ENCODE measurements at regions not wholly inside any gene's neighbourhood (a gene's known extent, or its start where the extent isn't known, plus 50 kb on each side); places are given as distances from the start of the nearest gene placed in this dataset.

- H3K4me3 ChIP-seq (replicated peaks; ENCODE audit: insufficient read depth, low read length), result no peak overlapping the region
- no peak for TF ChIP-seq CTCF (IDR thresholded peaks at IDR 0.05; ENCODE audit: insufficient read depth, low read length)
- no peak for TF ChIP-seq POLR2AphosphoS5 (IDR thresholded peaks at IDR 0.05; ENCODE audit: low read depth)
- TF ChIP-seq GABPA (IDR thresholded peaks at IDR 0.05; ENCODE audit: low read depth), result no peak
- TF ChIP-seq SPI1 (IDR thresholded peaks at IDR 0.05; ENCODE audit: borderline replicate concordance, low read depth), result no peak
- TF ChIP-seq, protein P1, sequence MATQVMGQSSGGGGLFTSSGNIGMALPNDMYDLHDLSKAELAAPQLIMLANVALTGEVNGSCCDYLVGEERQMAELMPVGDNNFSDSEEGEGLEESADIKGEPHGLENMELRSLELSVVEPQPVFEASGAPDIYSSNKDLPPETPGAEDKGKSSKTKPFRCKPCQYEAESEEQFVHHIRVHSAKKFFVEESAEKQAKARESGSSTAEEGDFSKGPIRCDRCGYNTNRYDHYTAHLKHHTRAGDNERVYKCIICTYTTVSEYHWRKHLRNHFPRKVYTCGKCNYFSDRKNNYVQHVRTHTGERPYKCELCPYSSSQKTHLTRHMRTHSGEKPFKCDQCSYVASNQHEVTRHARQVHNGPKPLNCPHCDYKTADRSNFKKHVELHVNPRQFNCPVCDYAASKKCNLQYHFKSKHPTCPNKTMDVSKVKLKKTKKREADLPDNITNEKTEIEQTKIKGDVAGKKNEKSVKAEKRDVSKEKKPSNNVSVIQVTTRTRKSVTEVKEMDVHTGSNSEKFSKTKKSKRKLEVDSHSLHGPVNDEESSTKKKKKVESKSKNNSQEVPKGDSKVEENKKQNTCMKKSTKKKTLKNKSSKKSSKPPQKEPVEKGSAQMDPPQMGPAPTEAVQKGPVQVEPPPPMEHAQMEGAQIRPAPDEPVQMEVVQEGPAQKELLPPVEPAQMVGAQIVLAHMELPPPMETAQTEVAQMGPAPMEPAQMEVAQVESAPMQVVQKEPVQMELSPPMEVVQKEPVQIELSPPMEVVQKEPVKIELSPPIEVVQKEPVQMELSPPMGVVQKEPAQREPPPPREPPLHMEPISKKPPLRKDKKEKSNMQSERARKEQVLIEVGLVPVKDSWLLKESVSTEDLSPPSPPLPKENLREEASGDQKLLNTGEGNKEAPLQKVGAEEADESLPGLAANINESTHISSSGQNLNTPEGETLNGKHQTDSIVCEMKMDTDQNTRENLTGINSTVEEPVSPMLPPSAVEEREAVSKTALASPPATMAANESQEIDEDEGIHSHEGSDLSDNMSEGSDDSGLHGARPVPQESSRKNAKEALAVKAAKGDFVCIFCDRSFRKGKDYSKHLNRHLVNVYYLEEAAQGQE (IDR thresholded peaks at IDR 0.05; ENCODE audit: insufficient replicate concordance, low read depth), result no peak
- H3K27ac ChIP-seq (replicated peaks), result no peak overlapping the region
- no peak for DNase-seq (ENCODE audit: low read depth in 1 of 2, low spot score in 1 of 2)
- no peaks in the 10 kb centered on the region for H3K27me3 ChIP-seq (ENCODE audit: insufficient read depth, poor library complexity, severe bottlenecking)
These were observed 146.2 kb upstream of the JADE1 start for GRCh38 chr4:128663325-128663724.

GRCh38 chr4:128661479-128661878, 148.0 kb upstream of the JADE1 start:
- no peak for DNase-seq (ENCODE audit: low read depth in 1 of 2, low spot score in 1 of 2)
- TF ChIP-seq, protein P1 (IDR thresholded peaks at IDR 0.05; ENCODE audit: insufficient replicate concordance, low read depth), result no peak
- no peak for TF ChIP-seq CTCF (IDR thresholded peaks at IDR 0.05; ENCODE audit: insufficient read depth, low read length)
- TF ChIP-seq SPI1 (IDR thresholded peaks at IDR 0.05; ENCODE audit: borderline replicate concordance, low read depth), result no peak
- TF ChIP-seq GABPA (IDR thresholded peaks at IDR 0.05; ENCODE audit: low read depth), result no peak
- TF ChIP-seq POLR2AphosphoS5 (IDR thresholded peaks at IDR 0.05; ENCODE audit: low read depth), result no peak
- Histone ChIP-seq H3K27ac (replicated peaks) (no peak overlapping the region), H3K27me3 (ENCODE audit: insufficient read depth, poor library complexity, severe bottlenecking) (no peaks in the 10 kb centered on the region), H3K4me3 (replicated peaks; ENCODE audit: insufficient read depth, low read length) (no peak overlapping the region)

DNA sequence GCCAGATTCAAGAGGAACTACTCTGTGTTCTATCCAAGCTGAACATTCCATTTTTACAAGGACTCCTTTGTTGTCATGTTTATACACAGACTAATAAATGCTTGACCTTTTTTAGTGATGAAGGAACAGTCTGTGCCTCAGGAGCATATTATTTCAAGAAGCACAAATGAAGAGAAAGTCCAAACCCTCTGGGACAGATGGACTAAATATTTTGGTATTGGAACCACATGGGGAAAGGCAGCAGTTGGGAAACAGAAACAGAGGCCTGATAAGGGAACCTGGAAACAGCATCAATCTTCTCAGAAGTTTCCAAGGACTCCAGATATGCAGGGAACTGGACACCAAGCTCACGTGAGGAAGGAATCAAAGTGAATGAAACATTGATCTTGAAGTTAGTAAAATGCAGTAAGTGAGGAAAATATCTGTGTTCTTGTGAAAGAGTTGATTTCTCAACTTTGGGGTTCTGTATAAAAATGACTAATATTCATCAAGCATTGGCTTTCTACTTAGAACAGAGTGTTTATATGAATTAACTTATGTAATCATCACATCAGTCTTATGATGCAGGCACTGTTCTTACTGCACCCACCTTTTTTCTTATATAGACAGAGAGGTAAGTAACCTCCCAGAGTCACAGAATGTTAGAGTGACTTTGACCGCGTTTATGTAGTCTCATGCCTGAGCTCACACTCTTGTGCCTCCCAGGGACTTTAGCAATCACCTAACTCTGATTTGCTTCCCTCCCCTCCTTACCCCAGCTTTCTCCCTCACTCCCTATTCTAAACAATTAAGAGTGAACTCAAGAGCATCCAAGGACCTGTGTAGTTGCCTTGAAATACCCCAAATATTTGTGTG, 148.9 kb upstream of the JADE1 start:
- H3K27ac ChIP-seq (replicated peaks), result no peak overlapping the region
- H3K27me3 ChIP-seq (ENCODE audit: insufficient read depth, poor library complexity, severe bottlenecking), result no peaks in the 10 kb centered on the region
- DNase-seq (ENCODE audit: low read depth in 1 of 2, low spot score in 1 of 2), result no peak
- H3K4me3 ChIP-seq (replicated peaks; ENCODE audit: insufficient read depth, low read length), result no peak overlapping the region
- TF ChIP-seq SPI1 (IDR thresholded peaks at IDR 0.05; ENCODE audit: borderline replicate concordance, low read depth) (no peak), GABPA (IDR thresholded peaks at IDR 0.05; ENCODE audit: low read depth) (no peak), POLR2AphosphoS5 (IDR thresholded peaks at IDR 0.05; ENCODE audit: low read depth) (no peak), CTCF (IDR thresholded peaks at IDR 0.05; ENCODE audit: insufficient read depth, low read length) (no peak)
- TF ChIP-seq, protein P1 (IDR thresholded peaks at IDR 0.05; ENCODE audit: insufficient replicate concordance, low read depth), result no peak
